ENCODE measurements at regions not wholly inside any gene's neighbourhood (a gene's known extent, or its start where the extent isn't known, plus 50 kb on each side); places are given as distances from the start of the nearest gene placed in this dataset.
A peak's percentile ranks its signal among the peaks of the same experiment; 100 is the strongest.

DNA sequence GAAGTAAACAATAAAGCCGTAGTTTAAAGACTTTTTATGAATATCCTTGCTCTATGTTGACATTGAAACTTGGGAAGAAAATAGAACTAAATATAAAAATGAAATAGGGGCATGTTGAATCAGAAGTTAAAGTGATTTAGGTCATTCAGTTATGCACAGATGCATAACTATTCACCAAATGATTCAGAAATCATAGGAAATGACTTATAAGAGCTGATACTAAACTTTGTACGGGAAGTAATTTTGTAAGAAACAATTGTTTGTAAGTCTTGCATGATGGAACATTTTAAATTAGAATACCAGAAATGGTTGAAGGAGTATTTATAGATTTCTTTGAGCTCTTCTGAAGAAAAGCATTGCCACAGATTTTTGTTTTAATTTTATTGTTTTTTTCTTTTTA lies 246.5 kb downstream of the CPE start:
- Histone ChIP-seq H3K9me3 (peaks cover 0 to 1% (median 0%) of the 10 kb centered on the region in 12 donors), H3K4me3 (no peak overlapping the region), H3K4me1 (peaks cover 0 to 5% (median 0%) of the 10 kb centered on the region in 12 donors), H3K36me3 (no peaks in the 10 kb centered on the region), H3K27me3 (no peaks in the 10 kb centered on the region), H3K27ac (no peak overlapping the region)
- TF ChIP-seq, protein P1, sequence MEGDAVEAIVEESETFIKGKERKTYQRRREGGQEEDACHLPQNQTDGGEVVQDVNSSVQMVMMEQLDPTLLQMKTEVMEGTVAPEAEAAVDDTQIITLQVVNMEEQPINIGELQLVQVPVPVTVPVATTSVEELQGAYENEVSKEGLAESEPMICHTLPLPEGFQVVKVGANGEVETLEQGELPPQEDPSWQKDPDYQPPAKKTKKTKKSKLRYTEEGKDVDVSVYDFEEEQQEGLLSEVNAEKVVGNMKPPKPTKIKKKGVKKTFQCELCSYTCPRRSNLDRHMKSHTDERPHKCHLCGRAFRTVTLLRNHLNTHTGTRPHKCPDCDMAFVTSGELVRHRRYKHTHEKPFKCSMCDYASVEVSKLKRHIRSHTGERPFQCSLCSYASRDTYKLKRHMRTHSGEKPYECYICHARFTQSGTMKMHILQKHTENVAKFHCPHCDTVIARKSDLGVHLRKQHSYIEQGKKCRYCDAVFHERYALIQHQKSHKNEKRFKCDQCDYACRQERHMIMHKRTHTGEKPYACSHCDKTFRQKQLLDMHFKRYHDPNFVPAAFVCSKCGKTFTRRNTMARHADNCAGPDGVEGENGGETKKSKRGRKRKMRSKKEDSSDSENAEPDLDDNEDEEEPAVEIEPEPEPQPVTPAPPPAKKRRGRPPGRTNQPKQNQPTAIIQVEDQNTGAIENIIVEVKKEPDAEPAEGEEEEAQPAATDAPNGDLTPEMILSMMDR (IDR thresholded peaks at IDR 0.05): no peak
- no peak for TF ChIP-seq POLR2A (IDR thresholded peaks at IDR 0.05)
- intact Hi-C loops (cut with DNase I): no loop called here
- WGBS, 4 donors: 53 to 69% (median 61%) methylated on average over 2 of the region's 2 CpGs
- ATAC-seq (peak in 1 of 4 donors; percentile 63), DNase-seq (no peak)

DNA sequence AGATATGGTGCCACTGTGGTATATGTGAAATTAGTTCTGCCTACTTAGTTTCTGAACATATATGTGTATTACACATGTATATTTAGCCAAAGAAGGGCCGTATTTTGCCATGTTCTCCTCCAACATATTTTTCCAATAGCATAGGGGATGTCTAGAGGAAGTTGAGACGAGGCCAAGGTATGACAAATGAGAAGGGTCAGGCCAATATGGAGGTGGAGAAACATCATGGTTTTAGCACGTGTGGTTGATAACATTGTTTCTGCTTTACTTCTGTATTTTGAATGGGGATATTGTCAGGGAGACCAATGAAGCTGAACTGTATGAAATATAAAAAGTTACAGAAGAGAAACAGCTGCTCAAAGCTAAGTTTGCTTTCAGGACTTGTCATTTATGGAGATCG lies 246.7 kb upstream of the TLL1 start:
- no peak for ATAC-seq
- WGBS, 4 donors: 51 to 69% (median 59%) methylated on average over 4 of the region's 4 CpGs

DNA sequence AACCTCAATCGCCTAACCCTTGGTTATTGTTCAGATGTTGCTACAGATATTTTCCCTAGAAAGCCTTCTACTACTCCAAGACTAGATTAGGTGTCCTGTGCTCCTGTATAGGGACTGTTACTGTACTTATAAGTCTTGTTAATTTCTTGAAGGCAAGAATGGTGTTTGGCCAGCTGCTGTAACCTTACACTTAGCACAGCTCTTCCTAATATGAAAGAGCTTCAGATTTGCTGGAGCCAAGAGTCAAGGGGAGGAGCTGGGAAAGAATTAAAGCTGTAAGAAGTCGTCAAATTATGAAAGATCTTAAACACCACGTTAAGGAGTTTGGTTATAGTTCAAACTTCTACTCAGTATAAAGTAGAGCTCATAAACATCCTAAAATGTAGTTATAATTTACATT lies 245.9 kb upstream of the TLL1 start:
- H3K27ac ChIP-seq: no peak overlapping the region
- peak overlapping the region in 7 of 12 donors; percentile 8 to 38 (median 18) for H3K4me3 ChIP-seq
- 72 to 77% (median 74%) methylated on average over 3 of the region's 3 CpGs for WGBS, 4 donors
- intact Hi-C loops (cut with DNase I): no loop called here
- H3K9me3 ChIP-seq: no peaks in the 10 kb centered on the region
- ATAC-seq (peak in 1 of 4 donors; percentile 24), DNase-seq (no peak)
- no peaks in the 10 kb centered on the region for H3K36me3 ChIP-seq
- TF ChIP-seq, protein P1 (IDR thresholded peaks at IDR 0.05): no peak
- no peak for TF ChIP-seq POLR2A (IDR thresholded peaks at IDR 0.05)
- H3K4me1 ChIP-seq: peaks cover 0 to 17% (median 1%) of the 10 kb centered on the region in 12 donors
- H3K27me3 ChIP-seq: no peaks in the 10 kb centered on the region

More for the DNA sequence above, 246.7 kb upstream of the TLL1 start:
- no peak for DNase-seq
- Histone ChIP-seq H3K27me3 (no peaks in the 10 kb centered on the region), H3K4me1 (peaks cover 0 to 10% (median 0%) of the 10 kb centered on the region in 12 donors), H3K4me3 (no peak overlapping the region), H3K27ac (no peak overlapping the region), H3K9me3 (no peaks in the 10 kb centered on the region), H3K36me3 (no peaks in the 10 kb centered on the region)
- TF ChIP-seq, protein P1 (IDR thresholded peaks at IDR 0.05): no peak
- intact Hi-C loops (cut with DNase I): no loop called here

DNA sequence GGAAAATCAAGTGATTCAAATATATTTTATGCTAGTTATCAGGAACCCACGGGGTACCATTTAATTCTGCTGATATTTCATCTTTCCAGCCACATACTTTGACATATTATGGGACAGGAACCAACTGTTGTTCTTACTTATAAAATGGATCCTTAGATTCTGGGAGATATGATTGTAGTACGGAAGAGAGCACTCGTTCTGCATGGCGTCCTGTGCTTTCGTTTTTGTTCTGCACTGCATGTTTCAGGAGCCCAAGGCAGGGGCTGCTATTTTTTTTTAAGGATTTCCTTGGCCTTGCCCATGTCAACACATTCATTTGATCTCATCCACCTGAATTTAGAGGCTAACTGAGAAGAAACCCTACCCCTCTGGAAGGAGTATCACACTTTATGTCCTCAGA lies 245.5 kb upstream of the TLL1 start:
- no peak for TF ChIP-seq POLR2A (IDR thresholded peaks at IDR 0.05)
- TF ChIP-seq, protein P1 (IDR thresholded peaks at IDR 0.05): no peak
- no peak overlapping the region for H3K27ac ChIP-seq
- WGBS, 4 donors: 85 to 90% (median 88%) methylated on average over 5 of the region's 5 CpGs
- H3K36me3 ChIP-seq: no peaks in the 10 kb centered on the region
- H3K27me3 ChIP-seq: no peaks in the 10 kb centered on the region
- intact Hi-C loops (cut with DNase I): no loop called here
- DNase-seq (no peak), ATAC-seq (no peak)
- peaks cover 0 to 17% (median 1%) of the 10 kb centered on the region in 12 donors for H3K4me1 ChIP-seq
- H3K4me3 ChIP-seq: peak overlapping the region in 7 of 12 donors; percentile 8 to 38 (median 18)
- no peaks in the 10 kb centered on the region for H3K9me3 ChIP-seq

All from heart left ventricle (tissue), 16 donors.